HCEC 1CT (cell line): ENCODE measurements at regions not wholly inside any gene's neighbourhood (a gene's known extent, or its start where the extent isn't known, plus 50 kb on each side); places are given as distances from the start of the nearest gene placed in this dataset.
"Not testable (repeated sequence)": the region's sequence is repeated elsewhere in the genome, so short reads cannot be mapped to it uniquely, and the experiment has no call there.

Experiments
- DNase-seq: peaks from one replicate; pipeline ENCODE4 v3.0.0-alpha.2; 2017

GRCh38 chr3:195634426-195635261, 50.9 kb upstream of the APOD start:
- DNase-seq = not testable (repeated sequence)
